B cell (primary cell): ENCODE measurements at regions not wholly inside any gene's neighbourhood (a gene's known extent, or its start where the extent isn't known, plus 50 kb on each side); places are given as distances from the start of the nearest gene placed in this dataset.

Experiments used
- ATAC-seq: fragments of 200-7000 bp; cut with Tn5 transposase; one replicate; pipeline ENCODE4 v1.10.0; 2021; ENCODE audit warnings: low read depth, mild to moderate bottlenecking, moderate number of reproducible peaks, moderate library complexity
- CTCF ChIA-PET: fragments of 350-600 bp; sonication (Branson Sonifier 250); formaldehyde crosslinking; loops from one replicate; lab custom pipeline; 2021; ENCODE audit warnings: antibody characterized with exemption, inconsistent platforms; lab: Charles Lee
- POLR2A ChIA-PET: fragments of 350-600 bp; sonication (Branson Sonifier 250); formaldehyde crosslinking; loops from one replicate; lab custom pipeline; 2021; ENCODE audit warnings: antibody characterized with exemption; lab: Charles Lee
- DNase-seq: peaks from one replicate; pipeline ENCODE4 v3.0.0; 2013
- H2AFZ ChIP-seq: 2 replicates; pipeline ENCODE4 v1.6.1; 2012; ENCODE audit warnings: mild to moderate bottlenecking, low read depth, low read length; ENCODE audit not compliant: insufficient read depth, poor library complexity, severe bottlenecking
- H3K27ac ChIP-seq, 2 donors: 1 replicate in 1 of 2; 2 replicates in 1 of 2; pipeline ENCODE4 v1.5.1; 2012 to 2013; ENCODE audit warnings: low read length in 2 of 2, mild to moderate bottlenecking in 2 of 2, moderate library complexity in 1 of 2
- H3K27me3 ChIP-seq, 4 experiments: fragments of 200-600 bp in 1 of 4; sonication (generic) in 1 of 4; replicated peaks in 1 of 4; 1 replicate in 2 of 4; 2 replicates in 2 of 4; pipeline versions ENCODE4 v1.6.1 to v1.7.0; 2013 to 2016; ENCODE audit warnings: low read length in 3 of 4, mild to moderate bottlenecking in 2 of 4, mixed read lengths in 1 of 4, moderate library complexity in 1 of 4; ENCODE audit not compliant: insufficient read depth in 4 of 4, control insufficient read depth in 3 of 4; ENCODE audit errors: control extremely low read depth in 1 of 4
- H3K36me3 ChIP-seq, 2 experiments: replicated peaks in 1 of 2; 1 replicate in 1 of 2; 2 replicates in 1 of 2; pipeline versions ENCODE4 v1.6.1 to v1.7.1; 2013; ENCODE audit warnings: low read length in 1 of 2; ENCODE audit not compliant: insufficient read depth in 2 of 2, control insufficient read depth in 1 of 2; ENCODE audit errors: control extremely low read depth in 1 of 2, extremely low read depth in 1 of 2
- H3K4me1 ChIP-seq, 2 donors: fragments of 200-600 bp in 1 of 2; sonication (generic) in 1 of 2; 1 replicate in 1 of 2; 2 replicates in 1 of 2; pipeline versions ENCODE4 v1.5.1 to v1.6.1; 2013 to 2017; ENCODE audit warnings: low read length in 2 of 2; ENCODE audit not compliant: control insufficient read depth in 2 of 2, insufficient read depth in 2 of 2
- H3K4me2 ChIP-seq: replicated peaks from 2 replicates; pipeline ENCODE3; 2012; ENCODE audit warnings: mild to moderate bottlenecking, low read depth, low read length; ENCODE audit not compliant: poor library complexity, severe bottlenecking
- H3K4me3 ChIP-seq, 5 experiments: fragments of 200-600 bp in 1 of 5; sonication (generic) in 1 of 5; 1 replicate in 3 of 5; 2 replicates in 2 of 5; pipeline versions ENCODE4 v1.5.1 to v1.7.0; 2011 to 2016; ENCODE audit warnings: low read length in 4 of 5, mild to moderate bottlenecking in 4 of 5, low read depth in 2 of 5, control low read depth in 1 of 5, moderate library complexity in 1 of 5; ENCODE audit not compliant: insufficient read depth in 1 of 5; ENCODE audit errors: control extremely low read depth in 1 of 5, extremely low read depth in 1 of 5
- H3K79me2 ChIP-seq: fragments of 200-600 bp; sonication (generic); one replicate; pipeline ENCODE4 v1.6.0; 2016; ENCODE audit warnings: low read length; ENCODE audit not compliant: control insufficient read depth, insufficient read depth
- H3K9ac ChIP-seq: fragments of 200-600 bp; sonication (generic); 2 replicates; pipeline ENCODE4 v1.6.1; 2017; ENCODE audit warnings: mild to moderate bottlenecking, low read length, moderate library complexity
- H3K9me3 ChIP-seq, 3 donors: one replicate each; pipeline versions ENCODE4 v1.6.1 to v1.7.1; 2013; ENCODE audit warnings: low read length in 2 of 3; ENCODE audit not compliant: control insufficient read depth in 2 of 3, insufficient read depth in 1 of 3; ENCODE audit errors: control extremely low read depth in 1 of 3
- H4K20me1 ChIP-seq: 2 replicates; pipeline ENCODE4 v1.6.0; 2012; ENCODE audit warnings: mild to moderate bottlenecking, low read length; ENCODE audit not compliant: insufficient read depth, control insufficient read depth, poor library complexity, severe bottlenecking
- H3K27ac Mint-ChIP-seq: one replicate; pipeline ENCODE4 v1.8.0; 2021; ENCODE audit warnings: mixed read lengths
- H3K27me3 Mint-ChIP-seq: one replicate; pipeline ENCODE4 v1.8.0; 2021; ENCODE audit warnings: mixed read lengths
- H3K4me1 Mint-ChIP-seq: one replicate; pipeline ENCODE4 v1.8.0; 2021; ENCODE audit warnings: mixed read lengths
- H3K4me3 Mint-ChIP-seq: one replicate; pipeline ENCODE4 v1.8.0; 2021; ENCODE audit warnings: mixed read lengths
- H3K9me3 Mint-ChIP-seq: one replicate; pipeline ENCODE4 v1.8.0; 2022; ENCODE audit warnings: mixed read lengths; ENCODE audit not compliant: insufficient read depth
- EZH2 ChIP-seq: IDR thresholded peaks from 2 replicates; pipeline ENCODE4 v1.6.1; 2012; ENCODE audit warnings: borderline replicate concordance, low read depth, mild to moderate bottlenecking, moderate library complexity, low read length; ENCODE audit not compliant: insufficient read depth, poor library complexity, severe bottlenecking
- WGBS: methylation state at CpG from one replicate; pipeline ENCODE4 v1.1.5; 2013; ENCODE audit warnings: missing lambda C conversion rate; ENCODE audit not compliant: insufficient coverage; 5-methylcytosine and 5-hydroxymethylcytosine counted together
- intact Hi-C: fragments of 100-400 bp; cut with micrococcal nuclease; formaldehyde crosslinking; loops from one replicate; pipeline ENCODE4 v1.10.0; 2022
- TF ChIP-seq, protein P1 (sequence below): fragments of 200-600 bp; IDR thresholded peaks from one replicate; pipeline ENCODE4 v1.8.0; 2022; ENCODE audit warnings: antibody characterized with exemption, mild to moderate bottlenecking

DNA sequence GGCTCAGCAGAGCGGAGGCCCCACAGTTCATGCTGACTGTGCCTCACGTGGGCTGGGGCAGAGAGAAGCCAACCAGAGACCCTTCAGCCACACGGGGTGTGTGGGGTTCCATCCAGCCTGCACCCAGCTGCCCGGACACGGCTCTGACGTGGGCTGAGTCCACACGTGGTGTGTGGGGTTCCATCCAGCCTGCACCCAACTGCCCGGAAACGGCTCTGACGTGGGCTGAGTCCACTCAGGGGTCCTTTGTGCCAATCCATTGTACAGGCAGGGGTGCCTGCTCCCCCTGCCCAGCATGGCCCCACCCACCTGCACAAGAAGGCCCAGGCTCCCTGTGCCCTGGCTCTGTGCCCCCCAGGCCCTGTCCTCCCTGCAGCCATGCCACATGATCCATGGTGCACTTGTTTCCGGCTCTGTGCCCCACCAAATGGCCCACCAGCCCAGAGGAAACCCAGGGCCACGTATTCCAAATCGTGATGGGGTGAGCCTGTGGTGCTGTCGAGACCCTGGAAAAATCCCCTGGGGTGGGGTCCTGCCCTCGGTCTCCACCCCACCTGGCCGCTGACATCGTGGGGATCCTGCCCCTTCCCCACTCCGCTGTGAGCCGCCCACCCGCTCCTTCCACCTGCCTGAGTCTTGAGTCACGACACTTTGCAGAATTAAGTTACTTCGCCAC, 99.3 kb upstream of the SFSWAP start:
- no peak for ATAC-seq
- Histone ChIP-seq H2AFZ (no peak overlapping the region), H3K9me3 (peaks cover 0 to 4% (median 0%) of the 10 kb centered on the region in 3 donors), H3K79me2 (no peaks in the 10 kb centered on the region), H4K20me1 (no peaks in the 10 kb centered on the region), H3K4me3 (no peak overlapping the region), H3K9ac (no peak overlapping the region), H3K27ac (no peak overlapping the region), H3K27me3 (peaks cover 0 to 5% (median 2%) of the 10 kb centered on the region in 4 experiments), H3K36me3 (no peaks in the 10 kb centered on the region), H3K4me1 (peaks cover 14 to 17% of the 10 kb centered on the region in 2 donors), H3K4me2 (no peak overlapping the region)
- WGBS, result 92% methylated on average over 22 of the region's 22 CpGs
- Mint-ChIP-seq H3K4me1 (peaks cover 8% of the 10 kb centered on the region), H3K9me3 (no peaks in the 10 kb centered on the region), H3K27me3 (peaks cover 23% of the 10 kb centered on the region), H3K4me3 (no peak overlapping the region), H3K27ac (no peak overlapping the region)
- intact Hi-C loops, result no loop called here
- DNase-seq, result no peak
- TF ChIP-seq, protein P1, sequence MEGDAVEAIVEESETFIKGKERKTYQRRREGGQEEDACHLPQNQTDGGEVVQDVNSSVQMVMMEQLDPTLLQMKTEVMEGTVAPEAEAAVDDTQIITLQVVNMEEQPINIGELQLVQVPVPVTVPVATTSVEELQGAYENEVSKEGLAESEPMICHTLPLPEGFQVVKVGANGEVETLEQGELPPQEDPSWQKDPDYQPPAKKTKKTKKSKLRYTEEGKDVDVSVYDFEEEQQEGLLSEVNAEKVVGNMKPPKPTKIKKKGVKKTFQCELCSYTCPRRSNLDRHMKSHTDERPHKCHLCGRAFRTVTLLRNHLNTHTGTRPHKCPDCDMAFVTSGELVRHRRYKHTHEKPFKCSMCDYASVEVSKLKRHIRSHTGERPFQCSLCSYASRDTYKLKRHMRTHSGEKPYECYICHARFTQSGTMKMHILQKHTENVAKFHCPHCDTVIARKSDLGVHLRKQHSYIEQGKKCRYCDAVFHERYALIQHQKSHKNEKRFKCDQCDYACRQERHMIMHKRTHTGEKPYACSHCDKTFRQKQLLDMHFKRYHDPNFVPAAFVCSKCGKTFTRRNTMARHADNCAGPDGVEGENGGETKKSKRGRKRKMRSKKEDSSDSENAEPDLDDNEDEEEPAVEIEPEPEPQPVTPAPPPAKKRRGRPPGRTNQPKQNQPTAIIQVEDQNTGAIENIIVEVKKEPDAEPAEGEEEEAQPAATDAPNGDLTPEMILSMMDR, result no peak
- TF ChIP-seq EZH2, result no peak
- ChIA-PET CTCF (no interaction called here), POLR2A (no interaction called here)

DNA sequence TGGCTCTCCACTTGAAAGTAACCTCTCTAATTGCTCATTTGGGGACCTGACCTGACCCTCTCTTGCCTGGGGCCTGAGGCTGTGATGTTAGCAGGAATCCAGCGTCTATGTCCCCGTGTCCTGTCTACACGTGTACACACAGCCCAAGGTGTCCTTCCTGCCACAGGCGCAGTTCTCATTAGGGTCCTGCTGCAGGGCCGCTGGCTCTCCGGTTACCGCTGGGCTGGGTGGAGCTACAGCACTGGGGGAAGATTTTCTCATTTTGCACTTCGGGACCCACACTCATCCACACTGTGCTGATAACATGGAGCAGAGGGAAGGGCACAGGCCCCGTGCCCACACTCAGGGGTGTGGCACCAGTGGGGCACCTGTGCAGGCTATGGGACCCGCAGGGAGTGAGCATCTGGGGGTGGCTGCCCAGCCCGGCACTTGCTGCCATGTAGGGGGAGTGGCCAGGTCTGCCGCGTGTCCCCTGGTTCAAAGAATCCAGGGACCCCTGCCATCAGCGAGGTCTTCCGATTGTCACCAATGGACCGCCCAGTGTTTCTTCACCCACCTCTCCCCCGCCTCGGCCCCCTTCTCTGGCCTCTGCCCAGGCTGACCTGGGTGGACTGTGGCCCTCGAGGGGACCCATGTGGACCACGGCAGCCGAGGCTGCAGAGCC, 98.7 kb upstream of the SFSWAP start:
- no peak overlapping the region for H3K9ac ChIP-seq
- intact Hi-C loops, result no loop called here
- ChIA-PET CTCF (no interaction called here), POLR2A (no interaction called here)
- no peak overlapping the region for H3K4me3 ChIP-seq
- H4K20me1 ChIP-seq, result no peaks in the 10 kb centered on the region
- ATAC-seq (no peak), DNase-seq (no peak)
- H3K9me3 ChIP-seq, result peaks cover 0 to 4% (median 0%) of the 10 kb centered on the region in 3 donors
- no peaks in the 10 kb centered on the region for H3K9me3 Mint-ChIP-seq
- H3K27me3 Mint-ChIP-seq, result peaks cover 22% of the 10 kb centered on the region
- no peak overlapping the region for H3K4me3 Mint-ChIP-seq
- no peaks in the 10 kb centered on the region for H3K79me2 ChIP-seq
- no peak overlapping the region for H3K4me2 ChIP-seq
- H3K27ac ChIP-seq, result no peak overlapping the region
- H3K27ac Mint-ChIP-seq, result no peak overlapping the region
- peaks cover 8% of the 10 kb centered on the region for H3K4me1 Mint-ChIP-seq
- WGBS, result 91% methylated on average over 16 of the region's 21 CpGs
- H3K4me1 ChIP-seq, result peaks cover 14 to 17% of the 10 kb centered on the region in 2 donors
- peaks cover 0 to 5% (median 2%) of the 10 kb centered on the region in 4 experiments for H3K27me3 ChIP-seq
- TF ChIP-seq EZH2, result no peak
- TF ChIP-seq, protein P1, result no peak
- no peak overlapping the region for H2AFZ ChIP-seq
- H3K36me3 ChIP-seq, result no peaks in the 10 kb centered on the region
